VCaP (cell line): ENCODE measurements at regions not wholly inside any gene's neighbourhood (a gene's known extent, or its start where the extent isn't known, plus 50 kb on each side); places are given as distances from the start of the nearest gene placed in this dataset.

Experiments used
- H3K27ac ChIP-seq: fragments of 450-650 bp; 2 replicates; pipeline ENCODE4 v1.5.1; 2017
- CTCF ChIP-seq: fragments of 450-650 bp; conservative IDR thresholded peaks from 2 replicates; pipeline ENCODE4 v1.5.1; 2017; ENCODE audit warnings: mild to moderate bottlenecking, moderate library complexity

GRCh38 chr16:64872101-64872500, 249.8 kb downstream of the CDH11 start:
- H3K27ac ChIP-seq: no peak overlapping the region
- TF ChIP-seq CTCF: no peak

- no peak overlapping the region for H3K27ac ChIP-seq
- TF ChIP-seq CTCF: no peak
Observed at GRCh38 chr16:64870859-64871258, 251.0 kb downstream of the CDH11 start.

GRCh38 chr16:64869781-64870180, 252.1 kb downstream of the CDH11 start:
- TF ChIP-seq CTCF: no peak
- no peak overlapping the region for H3K27ac ChIP-seq

GRCh38 chr16:64866021-64866420, 255.8 kb downstream of the CDH11 start:
- no peak for TF ChIP-seq CTCF
- H3K27ac ChIP-seq: no peak overlapping the region

GRCh38 chr16:64865069-64865696, 256.7 kb downstream of the CDH11 start:
- H3K27ac ChIP-seq: no peak overlapping the region
- no peak for TF ChIP-seq CTCF

GRCh38 chr16:64864232-64864809, 257.5 kb downstream of the CDH11 start:
- no peak overlapping the region for H3K27ac ChIP-seq
- no peak for TF ChIP-seq CTCF

GRCh38 chr16:64858076-64858475, 263.8 kb downstream of the CDH11 start:
- H3K27ac ChIP-seq: no peak overlapping the region
- TF ChIP-seq CTCF: no peak
